Right atrium auricular region (tissue), 2 donors: ENCODE measurements at regions not wholly inside any gene's neighbourhood (a gene's known extent, or its start where the extent isn't known, plus 50 kb on each side); places are given as distances from the start of the nearest gene placed in this dataset.

Experiments
- DNase-seq: peaks from one replicate; pipeline ENCODE4 v3.0.0-alpha.2; 2019; ENCODE audit warnings: low spot score
- H3K27ac ChIP-seq, 2 donors: fragments of 200-600 bp; sonication (generic); 1 replicate in 1 of 2; 2 replicates in 1 of 2; pipeline ENCODE4 v1.5.1; 2016 to 2019
- H3K27me3 ChIP-seq, 2 donors: fragments of 200-600 bp; sonication (generic); one replicate each; pipeline versions ENCODE4 v1.5.1 to v1.6.0; 2017 to 2019
- H3K36me3 ChIP-seq: fragments of 200-600 bp; sonication (generic); one replicate; pipeline ENCODE4 v1.5.1; 2016
- H3K4me1 ChIP-seq, 2 donors: fragments of 200-600 bp; sonication (generic); one replicate each; pipeline versions ENCODE4 v1.5.1 to v1.6.0; 2017 to 2019
- H3K4me3 ChIP-seq, 2 donors: fragments of 200-600 bp; sonication (generic); 1 replicate in 1 of 2; 2 replicates in 1 of 2; pipeline ENCODE4 v1.5.1; 2017 to 2019; ENCODE audit warnings: mild to moderate bottlenecking in 1 of 2, moderate library complexity in 1 of 2
- H3K9me3 ChIP-seq, 2 donors: fragments of 200-600 bp; sonication (generic); one replicate each; pipeline ENCODE4 v1.5.1; 2019
- TF ChIP-seq, protein P1 (sequence below), 2 donors: fragments of 200-600 bp; sonication (generic); IDR thresholded peaks; one replicate each; pipeline ENCODE4 v1.5.1; 2019; ENCODE audit warnings: antibody characterized with exemption in 2 of 2

DNA sequence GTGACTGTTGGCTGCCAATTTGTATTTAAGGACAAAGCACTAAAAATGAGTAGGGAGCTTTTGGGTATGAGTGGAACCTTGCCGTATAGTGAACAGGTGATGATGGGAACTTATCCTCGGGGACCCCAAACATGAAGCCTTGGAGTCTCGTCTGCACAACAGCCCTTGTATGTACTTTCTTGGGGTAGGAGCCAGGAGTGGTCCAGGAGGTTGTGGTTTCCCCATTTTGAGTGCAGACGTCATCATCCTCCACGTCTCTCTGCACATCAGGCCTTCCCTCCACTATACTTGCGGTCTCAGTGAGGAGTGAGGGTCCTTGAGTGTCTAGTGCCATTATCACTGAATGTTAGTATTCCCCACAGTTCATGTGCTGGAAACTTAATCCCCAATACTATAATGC, 101.5 kb upstream of the HS6ST1 start:
- H3K9me3 ChIP-seq: no peaks in the 10 kb centered on the region
- no peak for DNase-seq
- H3K4me1 ChIP-seq: no peaks in the 10 kb centered on the region

DNA sequence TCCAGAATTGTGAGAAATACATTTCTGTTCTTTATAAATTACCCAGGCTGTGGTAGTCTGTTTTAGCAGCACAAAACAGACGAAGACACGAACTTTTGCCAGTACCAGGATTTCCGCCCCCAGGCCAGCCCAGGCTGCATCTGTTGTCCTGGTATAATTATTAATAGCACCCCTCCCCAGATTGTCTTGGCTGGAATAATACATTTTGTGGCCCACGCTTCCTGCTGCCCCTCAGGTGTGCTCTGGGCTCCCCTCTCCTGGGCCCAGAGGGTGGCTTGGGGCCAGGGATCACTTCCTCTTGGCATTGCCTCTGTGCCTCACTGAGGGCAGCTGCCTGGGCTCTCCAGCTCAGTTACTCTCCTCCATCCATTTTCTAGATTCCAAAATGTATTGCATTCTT, 102.1 kb upstream of the HS6ST1 start:
- TF ChIP-seq, protein P1, sequence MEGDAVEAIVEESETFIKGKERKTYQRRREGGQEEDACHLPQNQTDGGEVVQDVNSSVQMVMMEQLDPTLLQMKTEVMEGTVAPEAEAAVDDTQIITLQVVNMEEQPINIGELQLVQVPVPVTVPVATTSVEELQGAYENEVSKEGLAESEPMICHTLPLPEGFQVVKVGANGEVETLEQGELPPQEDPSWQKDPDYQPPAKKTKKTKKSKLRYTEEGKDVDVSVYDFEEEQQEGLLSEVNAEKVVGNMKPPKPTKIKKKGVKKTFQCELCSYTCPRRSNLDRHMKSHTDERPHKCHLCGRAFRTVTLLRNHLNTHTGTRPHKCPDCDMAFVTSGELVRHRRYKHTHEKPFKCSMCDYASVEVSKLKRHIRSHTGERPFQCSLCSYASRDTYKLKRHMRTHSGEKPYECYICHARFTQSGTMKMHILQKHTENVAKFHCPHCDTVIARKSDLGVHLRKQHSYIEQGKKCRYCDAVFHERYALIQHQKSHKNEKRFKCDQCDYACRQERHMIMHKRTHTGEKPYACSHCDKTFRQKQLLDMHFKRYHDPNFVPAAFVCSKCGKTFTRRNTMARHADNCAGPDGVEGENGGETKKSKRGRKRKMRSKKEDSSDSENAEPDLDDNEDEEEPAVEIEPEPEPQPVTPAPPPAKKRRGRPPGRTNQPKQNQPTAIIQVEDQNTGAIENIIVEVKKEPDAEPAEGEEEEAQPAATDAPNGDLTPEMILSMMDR (IDR thresholded peaks at IDR 0.05): no peak

More for the DNA sequence above, 101.5 kb upstream of the HS6ST1 start:
- H3K36me3 ChIP-seq: no peaks in the 10 kb centered on the region
- no peak overlapping the region for H3K27ac ChIP-seq
- TF ChIP-seq, protein P1 (IDR thresholded peaks at IDR 0.05): no peak
- H3K27me3 ChIP-seq: no peaks in the 10 kb centered on the region
- H3K4me3 ChIP-seq: no peak overlapping the region

DNA sequence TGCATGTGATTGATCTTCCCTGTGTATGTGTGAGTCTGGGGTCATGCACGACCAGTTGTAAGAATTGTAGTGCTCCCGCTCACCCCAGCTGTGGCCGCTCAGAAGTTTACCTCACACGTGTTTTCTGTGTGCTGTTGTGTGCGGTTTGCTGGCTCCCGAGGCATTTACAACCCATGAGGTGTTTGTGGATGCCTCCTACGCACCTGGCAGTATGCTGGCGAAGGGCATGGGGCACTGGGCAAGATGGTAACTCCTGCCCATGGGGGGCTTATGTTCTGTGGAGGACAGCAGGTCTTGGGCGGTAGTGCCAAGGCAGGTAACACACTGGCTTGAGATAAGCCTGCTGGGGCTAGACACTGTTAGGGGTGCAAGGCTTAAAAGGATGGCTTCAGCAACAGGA, 102.6 kb upstream of the HS6ST1 start:
- Histone ChIP-seq H3K27ac (no peak overlapping the region), H3K4me1 (no peaks in the 10 kb centered on the region), H3K27me3 (no peaks in the 10 kb centered on the region), H3K36me3 (no peaks in the 10 kb centered on the region), H3K4me3 (no peak overlapping the region), H3K9me3 (no peaks in the 10 kb centered on the region)
- TF ChIP-seq, protein P1 (IDR thresholded peaks at IDR 0.05): no peak
- peak; percentile 55 for DNase-seq

More for the DNA sequence above, 102.1 kb upstream of the HS6ST1 start:
- no peaks in the 10 kb centered on the region for H3K4me1 ChIP-seq
- H3K36me3 ChIP-seq: no peaks in the 10 kb centered on the region
- H3K27me3 ChIP-seq: no peaks in the 10 kb centered on the region
- no peak overlapping the region for H3K27ac ChIP-seq
- H3K4me3 ChIP-seq: no peak overlapping the region
- DNase-seq: no peak
- no peaks in the 10 kb centered on the region for H3K9me3 ChIP-seq

DNA sequence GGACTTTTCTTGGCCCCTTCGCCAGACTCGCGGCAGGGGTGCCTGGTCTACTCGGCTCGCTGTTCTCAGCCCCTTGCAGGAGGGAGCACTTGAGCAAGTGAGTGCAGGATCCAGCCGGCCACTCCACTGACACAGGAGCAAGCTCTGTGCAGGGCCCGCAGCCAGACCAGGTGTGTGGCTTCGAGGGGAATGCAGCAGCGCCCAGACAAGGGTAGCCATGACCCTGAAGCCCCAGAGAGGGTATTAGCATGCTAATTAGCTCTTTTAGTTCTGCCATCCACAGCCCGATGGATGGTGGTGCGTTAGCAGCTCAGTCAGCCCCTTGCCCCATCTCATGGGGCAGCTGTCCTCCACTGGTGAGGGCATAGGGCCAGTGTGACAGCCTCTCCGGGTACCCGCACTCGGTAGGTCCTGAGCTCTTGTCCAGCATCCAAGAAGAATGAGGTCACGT, 103.2 kb upstream of the HS6ST1 start:
- TF ChIP-seq, protein P1 (IDR thresholded peaks at IDR 0.05): no peak
- no peaks in the 10 kb centered on the region for H3K27me3 ChIP-seq
- no peak overlapping the region for H3K4me3 ChIP-seq
- H3K9me3 ChIP-seq: no peaks in the 10 kb centered on the region
- DNase-seq: no peak
- no peak overlapping the region for H3K27ac ChIP-seq
- no peaks in the 10 kb centered on the region for H3K4me1 ChIP-seq
- no peaks in the 10 kb centered on the region for H3K36me3 ChIP-seq

DNA sequence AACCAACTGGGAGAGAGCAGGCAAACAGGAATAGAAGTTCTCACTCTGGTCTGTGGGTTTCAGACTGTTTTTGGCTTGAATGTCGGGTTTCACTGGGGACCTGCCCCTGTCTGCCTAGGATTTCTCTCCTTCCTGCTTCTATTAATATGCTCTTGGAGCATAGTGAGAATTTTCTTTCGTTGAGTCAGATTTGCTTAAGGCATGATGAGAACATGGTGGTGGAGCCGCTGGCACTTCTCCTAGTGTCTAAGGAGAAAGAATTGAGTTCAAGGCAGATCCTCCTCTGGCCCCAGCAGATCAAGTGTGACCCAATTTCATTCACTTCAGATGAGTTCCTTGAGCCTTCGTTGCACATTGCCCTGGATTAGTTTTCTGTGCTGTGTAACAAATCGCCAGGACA, 103.9 kb upstream of the HS6ST1 start:
- H3K36me3 ChIP-seq: no peaks in the 10 kb centered on the region
- H3K4me1 ChIP-seq: no peaks in the 10 kb centered on the region
- TF ChIP-seq, protein P1 (IDR thresholded peaks at IDR 0.05): no peak
- H3K27ac ChIP-seq: no peak overlapping the region
- DNase-seq: no peak
- H3K27me3 ChIP-seq: no peaks in the 10 kb centered on the region
- H3K9me3 ChIP-seq: no peaks in the 10 kb centered on the region
- H3K4me3 ChIP-seq: no peak overlapping the region

DNA sequence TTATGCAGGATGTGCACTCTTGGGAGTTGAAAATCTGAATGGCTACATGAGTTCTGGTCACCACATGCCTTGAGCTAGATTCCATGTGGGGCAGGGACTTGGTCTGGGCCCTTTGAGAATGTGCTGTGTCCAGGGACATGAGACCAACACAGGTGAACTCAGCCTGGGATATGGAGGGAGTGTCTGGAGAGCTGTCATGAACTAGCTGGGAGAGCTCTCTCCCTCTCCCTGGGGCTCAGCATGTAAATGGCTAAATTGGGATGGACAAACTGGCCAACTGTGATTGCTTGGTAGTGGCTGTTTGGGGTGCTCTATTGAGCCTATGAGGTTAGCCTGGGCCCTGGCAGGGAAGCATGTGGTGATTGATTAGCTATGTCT, 105.1 kb upstream of the HS6ST1 start:
- Histone ChIP-seq H3K9me3 (no peaks in the 10 kb centered on the region), H3K4me1 (no peaks in the 10 kb centered on the region), H3K36me3 (no peaks in the 10 kb centered on the region), H3K27ac (no peak overlapping the region), H3K27me3 (no peaks in the 10 kb centered on the region), H3K4me3 (no peak overlapping the region)
- TF ChIP-seq, protein P1 (IDR thresholded peaks at IDR 0.05): no peak
- peak; percentile 47 for DNase-seq
